ENCODE measurements at regions not wholly inside any gene's neighbourhood (a gene's known extent, or its start where the extent isn't known, plus 50 kb on each side); places are given as distances from the start of the nearest gene placed in this dataset.

DNA sequence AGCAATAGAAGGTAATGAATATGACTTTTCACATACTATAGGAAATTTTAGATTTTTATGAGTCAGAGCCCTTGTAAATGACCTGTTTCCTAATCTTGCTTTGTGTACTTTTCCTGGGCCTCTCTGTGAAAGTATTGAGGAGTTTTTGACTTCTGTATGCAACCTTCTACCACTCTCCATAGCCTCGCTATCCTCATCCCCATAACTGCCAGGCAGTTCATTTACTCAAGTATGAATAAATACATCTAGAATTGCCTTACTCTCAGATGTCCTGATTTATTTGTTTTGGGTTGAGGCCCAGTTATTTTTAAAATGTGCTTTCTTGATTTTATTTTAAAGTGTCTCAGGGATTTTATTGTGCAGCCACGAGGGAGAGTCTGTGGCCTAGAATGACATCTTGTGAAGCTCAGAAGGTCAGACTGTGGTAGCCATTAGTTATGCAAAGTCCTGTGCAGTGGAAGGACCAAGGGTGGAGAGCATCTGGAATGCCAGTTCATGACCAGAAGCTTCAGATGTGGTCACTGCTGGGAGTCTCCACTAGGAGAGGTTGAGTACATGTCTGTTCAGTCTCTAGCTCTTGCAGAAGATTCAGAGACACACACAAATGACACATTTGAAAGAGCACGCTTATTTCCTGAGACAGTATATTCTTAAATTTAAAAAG is 346.2 kb upstream of the IMPG1 start:
- no peaks in the 10 kb centered on the region for H3K4me1 ChIP-seq (ENCODE audit: insufficient read depth, low read length)
- no peaks in the 10 kb centered on the region for H3K9me3 ChIP-seq (ENCODE audit: low read depth, low read length)
- H3K27me3 ChIP-seq (ENCODE audit: insufficient read depth, low read length), result no peaks in the 10 kb centered on the region
- no peak overlapping the region for H3K4me3 ChIP-seq (ENCODE audit: low read length)

DNA sequence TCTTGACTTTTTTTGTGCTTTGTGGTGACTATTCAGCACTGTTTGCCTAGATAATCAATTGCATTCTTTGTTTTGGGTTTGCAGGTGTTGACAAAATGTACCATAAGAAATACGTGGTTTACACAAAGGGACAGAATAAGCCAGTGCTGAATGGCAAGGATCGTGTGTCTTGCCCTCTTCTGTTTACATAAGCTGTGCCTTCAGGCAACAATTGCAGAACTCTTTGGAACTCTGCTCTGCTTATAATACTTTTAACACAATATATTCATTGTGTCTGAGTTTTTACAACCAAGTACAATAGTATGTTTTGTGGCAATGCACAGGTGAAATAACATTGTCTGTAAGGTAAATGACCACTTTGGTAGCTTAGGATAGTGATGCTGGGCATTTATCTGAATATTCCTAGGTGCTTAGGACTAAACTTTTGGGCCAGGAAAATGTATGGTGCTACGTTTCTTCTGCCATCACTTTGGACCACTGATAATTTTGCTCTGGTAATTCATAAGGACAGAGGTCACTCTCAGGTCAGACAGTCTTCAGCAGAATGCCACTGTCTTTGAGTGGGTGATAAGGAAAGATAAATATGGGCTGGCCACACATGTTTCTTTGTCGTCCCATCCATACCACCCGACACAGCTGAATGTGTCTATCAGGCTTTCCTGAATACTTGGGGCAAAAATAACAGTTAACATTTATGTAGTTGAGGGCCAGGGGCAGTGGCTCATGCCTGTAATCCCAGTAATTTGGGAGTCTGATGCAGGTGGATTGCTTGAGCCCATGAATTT is 344.6 kb upstream of the IMPG1 start:
- H3K4me1 ChIP-seq (ENCODE audit: insufficient read depth, low read length), result no peaks in the 10 kb centered on the region
- H3K27me3 ChIP-seq (ENCODE audit: insufficient read depth, low read length), result no peaks in the 10 kb centered on the region

GRCh38 chr6:76403064-76403463 is 330.6 kb upstream of the IMPG1 start:
- H3K4me3 ChIP-seq (ENCODE audit: low read length), result no peak overlapping the region
- no peaks in the 10 kb centered on the region for H3K4me1 ChIP-seq (ENCODE audit: insufficient read depth, low read length)
- H3K9me3 ChIP-seq (ENCODE audit: low read depth, low read length), result peaks cover 9% of the 10 kb centered on the region
- H3K27me3 ChIP-seq (ENCODE audit: insufficient read depth, low read length), result no peaks in the 10 kb centered on the region

More for the DNA sequence above, 344.6 kb upstream of the IMPG1 start:
- no peak overlapping the region for H3K4me3 ChIP-seq (ENCODE audit: low read length)
- H3K9me3 ChIP-seq (ENCODE audit: low read depth, low read length), result no peaks in the 10 kb centered on the region

DNA sequence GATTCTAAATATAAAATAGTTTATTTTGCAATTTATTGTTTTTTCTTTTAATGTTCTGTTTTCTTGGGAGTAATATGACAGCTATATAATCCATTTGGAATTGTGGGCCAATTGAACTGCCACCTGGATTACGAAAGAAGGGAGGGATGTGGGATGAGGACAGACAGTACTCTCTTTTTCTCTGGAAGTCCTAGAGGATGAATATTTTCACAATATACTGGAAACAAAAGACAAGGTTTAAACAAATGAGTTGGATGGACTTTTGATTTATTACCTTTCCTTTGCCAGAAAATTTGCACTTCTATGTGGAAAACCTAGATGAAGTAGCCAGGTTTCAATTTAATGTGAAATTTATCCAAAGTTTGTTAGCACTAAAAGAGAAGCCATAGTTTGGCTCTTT is 325.5 kb upstream of the IMPG1 start:
- no peaks in the 10 kb centered on the region for H3K27me3 ChIP-seq (ENCODE audit: insufficient read depth, low read length)
- H3K4me1 ChIP-seq (ENCODE audit: insufficient read depth, low read length), result no peaks in the 10 kb centered on the region
- H3K4me3 ChIP-seq (ENCODE audit: low read length), result no peak overlapping the region
- no peaks in the 10 kb centered on the region for H3K9me3 ChIP-seq (ENCODE audit: low read depth, low read length)

- Histone ChIP-seq H3K27me3 (ENCODE audit: insufficient read depth, low read length) (no peaks in the 10 kb centered on the region), H3K9me3 (ENCODE audit: low read depth, low read length) (peaks cover 4% of the 10 kb centered on the region), H3K4me1 (ENCODE audit: insufficient read depth, low read length) (no peaks in the 10 kb centered on the region), H3K4me3 (ENCODE audit: low read length) (no peak overlapping the region)
Measured at GRCh38 chr6:76382201-76382600, 309.7 kb upstream of the IMPG1 start.

DNA sequence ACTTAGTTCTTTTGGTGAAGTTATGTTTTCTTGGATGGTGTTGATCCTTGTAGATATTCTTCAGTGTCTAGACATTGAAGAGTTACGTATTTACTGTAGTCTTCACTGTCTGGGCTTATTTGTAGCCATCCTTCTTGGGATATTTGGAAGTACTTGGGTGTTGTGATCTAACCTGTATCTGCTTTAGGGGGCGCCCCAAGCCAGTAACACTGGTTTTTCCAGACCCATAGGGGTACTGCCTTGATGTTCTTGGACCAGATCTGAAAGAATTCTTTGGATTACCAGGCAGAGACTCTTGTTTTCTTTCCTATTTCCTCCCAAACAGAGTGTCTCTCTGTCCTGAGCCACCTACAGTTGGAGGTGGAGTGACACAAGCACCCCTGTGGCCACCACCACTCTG is 309.1 kb upstream of the IMPG1 start:
- H3K9me3 ChIP-seq (ENCODE audit: low read depth, low read length), result peaks cover 10% of the 10 kb centered on the region
- no peaks in the 10 kb centered on the region for H3K4me1 ChIP-seq (ENCODE audit: insufficient read depth, low read length)
- H3K4me3 ChIP-seq (ENCODE audit: low read length), result no peak overlapping the region
- no peaks in the 10 kb centered on the region for H3K27me3 ChIP-seq (ENCODE audit: insufficient read depth, low read length)

DNA sequence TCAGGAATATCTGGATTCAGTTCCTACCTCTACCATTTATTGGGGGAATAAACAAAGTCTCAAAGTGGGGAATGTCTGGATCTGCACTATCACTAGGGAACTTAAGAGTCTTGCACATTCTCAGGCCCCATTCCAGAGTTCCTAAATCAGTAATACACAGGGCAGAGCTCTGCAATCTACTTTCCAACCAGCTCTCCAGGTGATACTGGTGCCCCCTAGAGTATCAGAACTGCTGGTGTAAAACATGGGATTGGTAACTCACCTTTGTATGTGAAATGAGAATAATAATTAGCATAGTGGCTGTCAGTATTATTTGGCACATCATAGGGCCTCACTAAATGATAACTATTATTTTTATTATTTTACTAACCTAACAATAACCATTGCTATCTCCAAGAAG is 278.8 kb upstream of the IMPG1 start:
- Histone ChIP-seq H3K4me1 (ENCODE audit: insufficient read depth, low read length) (no peaks in the 10 kb centered on the region), H3K9me3 (ENCODE audit: low read depth, low read length) (no peaks in the 10 kb centered on the region), H3K27me3 (ENCODE audit: insufficient read depth, low read length) (no peaks in the 10 kb centered on the region), H3K4me3 (ENCODE audit: low read length) (no peak overlapping the region)

GRCh38 chr6:76347539-76347938 is 275.1 kb upstream of the IMPG1 start:
- H3K27me3 ChIP-seq (ENCODE audit: insufficient read depth, low read length), result no peaks in the 10 kb centered on the region
- no peak overlapping the region for H3K4me3 ChIP-seq (ENCODE audit: low read length)
- H3K4me1 ChIP-seq (ENCODE audit: insufficient read depth, low read length), result no peaks in the 10 kb centered on the region
- H3K9me3 ChIP-seq (ENCODE audit: low read depth, low read length), result no peaks in the 10 kb centered on the region

DNA sequence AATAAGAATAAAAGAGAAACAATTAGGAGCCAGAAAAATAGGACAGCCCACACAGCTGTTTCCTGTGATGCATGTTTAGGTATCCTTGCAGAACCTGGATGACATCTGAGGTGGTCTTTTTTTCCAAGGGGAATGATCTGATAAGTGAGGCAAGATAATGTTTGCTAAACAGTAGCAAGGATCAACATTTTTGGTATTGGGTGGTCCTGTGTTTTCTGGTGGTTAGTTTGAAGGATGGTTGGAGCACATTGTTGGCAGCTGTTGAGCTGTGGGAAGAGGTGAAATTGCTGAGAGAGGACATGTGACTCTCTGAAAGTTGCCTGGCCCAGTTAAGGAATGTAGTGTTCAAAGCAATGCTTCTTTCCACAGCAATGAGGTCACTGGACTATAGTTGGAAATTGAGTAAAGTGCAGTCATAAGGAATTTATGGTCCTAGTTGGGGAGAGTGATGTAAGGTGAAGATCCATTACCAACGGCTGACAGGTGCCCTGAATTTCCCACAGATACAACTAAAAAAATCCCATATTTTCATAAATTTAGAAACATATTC is 270.2 kb upstream of the IMPG1 start:
- Histone ChIP-seq H3K4me1 (ENCODE audit: insufficient read depth, low read length) (no peaks in the 10 kb centered on the region), H3K27me3 (ENCODE audit: insufficient read depth, low read length) (no peaks in the 10 kb centered on the region), H3K4me3 (ENCODE audit: low read length) (no peak overlapping the region), H3K9me3 (ENCODE audit: low read depth, low read length) (peaks cover 6% of the 10 kb centered on the region)

DNA sequence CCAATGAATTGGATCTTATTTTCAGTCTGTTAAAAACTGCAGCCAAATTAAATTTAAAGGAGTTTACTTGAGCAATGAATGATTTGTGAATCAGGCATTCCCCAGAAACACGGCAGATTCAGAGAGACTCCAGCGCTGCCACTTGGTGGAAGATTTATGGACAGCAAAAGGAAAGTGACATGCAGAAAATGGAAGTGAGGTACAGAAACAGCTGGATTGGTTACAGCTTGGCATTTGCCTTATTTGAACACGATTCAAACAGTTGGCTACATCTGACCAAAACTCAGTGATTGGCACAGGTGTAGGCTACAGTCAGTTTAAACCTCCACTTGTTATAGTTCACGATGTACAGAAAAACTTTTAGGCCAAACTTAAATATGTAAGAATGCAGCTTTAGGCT is 257.6 kb upstream of the IMPG1 start:
- no peaks in the 10 kb centered on the region for H3K4me1 ChIP-seq (ENCODE audit: insufficient read depth, low read length)
- H3K4me3 ChIP-seq (ENCODE audit: low read length), result no peak overlapping the region
- peaks cover 26% of the 10 kb centered on the region for H3K9me3 ChIP-seq (ENCODE audit: low read depth, low read length)
- H3K27me3 ChIP-seq (ENCODE audit: insufficient read depth, low read length), result no peaks in the 10 kb centered on the region

GRCh38 chr6:76326871-76327270 is 254.4 kb upstream of the IMPG1 start:
- peaks cover 9% of the 10 kb centered on the region for H3K9me3 ChIP-seq (ENCODE audit: low read depth, low read length)
- no peak overlapping the region for H3K4me3 ChIP-seq (ENCODE audit: low read length)
- H3K27me3 ChIP-seq (ENCODE audit: insufficient read depth, low read length), result no peaks in the 10 kb centered on the region
- no peaks in the 10 kb centered on the region for H3K4me1 ChIP-seq (ENCODE audit: insufficient read depth, low read length)

Measured in mononuclear cell (primary cell).